ENCODE measurements at regions not wholly inside any gene's neighbourhood (a gene's known extent, or its start where the extent isn't known, plus 50 kb on each side); places are given as distances from the start of the nearest gene placed in this dataset.

GRCh38 chr2:12110074-12110473 is 363.6 kb downstream of the LPIN1 start:
- Mint-ChIP-seq H3K27ac (no peak overlapping the region), H3K4me1 (ENCODE audit: unreplicated experiment) (peaks cover 13% of the 10 kb centered on the region), H3K36me3 (no peaks in the 10 kb centered on the region), H3K9me3 (no peaks in the 10 kb centered on the region), H3K4me3 (no peak overlapping the region), H3K27me3 (no peaks in the 10 kb centered on the region)
- TF ChIP-seq CTCF (conservative IDR thresholded peaks at IDR 0.05) = no peak
- no peak for DNase-seq (ENCODE audit: extremely low spot score, unreplicated experiment)

GRCh38 chr2:12110481-12110880 is 364.0 kb downstream of the LPIN1 start:
- no peaks in the 10 kb centered on the region for H3K9me3 Mint-ChIP-seq
- no peaks in the 10 kb centered on the region for H3K36me3 Mint-ChIP-seq
- H3K4me3 Mint-ChIP-seq = no peak overlapping the region
- no peak overlapping the region for H3K27ac Mint-ChIP-seq
- H3K4me1 Mint-ChIP-seq (ENCODE audit: unreplicated experiment) = peaks cover 13% of the 10 kb centered on the region
- no peak for DNase-seq (ENCODE audit: extremely low spot score, unreplicated experiment)
- TF ChIP-seq CTCF (conservative IDR thresholded peaks at IDR 0.05) = no peak
- no peaks in the 10 kb centered on the region for H3K27me3 Mint-ChIP-seq

GRCh38 chr2:12113412-12113811 is 367.0 kb downstream of the LPIN1 start:
- DNase-seq (ENCODE audit: extremely low spot score, unreplicated experiment) = no peak
- peaks cover 9% of the 10 kb centered on the region for H3K4me1 Mint-ChIP-seq (ENCODE audit: unreplicated experiment)
- H3K9me3 Mint-ChIP-seq = no peaks in the 10 kb centered on the region
- H3K27ac Mint-ChIP-seq = no peak overlapping the region
- TF ChIP-seq CTCF (conservative IDR thresholded peaks at IDR 0.05) = no peak
- H3K4me3 Mint-ChIP-seq = no peak overlapping the region
- H3K36me3 Mint-ChIP-seq = no peaks in the 10 kb centered on the region
- peaks cover 3% of the 10 kb centered on the region for H3K27me3 Mint-ChIP-seq

GRCh38 chr2:12114816-12115215 is 368.4 kb downstream of the LPIN1 start:
- no peak for DNase-seq (ENCODE audit: extremely low spot score, unreplicated experiment)
- no peaks in the 10 kb centered on the region for H3K36me3 Mint-ChIP-seq

GRCh38 chr2:12116228-12116750 is 369.9 kb downstream of the LPIN1 start:
- Mint-ChIP-seq H3K27me3 (peaks cover 3% of the 10 kb centered on the region), H3K4me1 (ENCODE audit: unreplicated experiment) (no peaks in the 10 kb centered on the region), H3K9me3 (no peaks in the 10 kb centered on the region), H3K27ac (no peak overlapping the region), H3K4me3 (no peak overlapping the region), H3K36me3 (no peaks in the 10 kb centered on the region)
- no peak for TF ChIP-seq CTCF (conservative IDR thresholded peaks at IDR 0.05)
- DNase-seq (ENCODE audit: extremely low spot score, unreplicated experiment) = no peak

More at GRCh38 chr2:12114816-12115215, 368.4 kb downstream of the LPIN1 start:
- H3K9me3 Mint-ChIP-seq = no peaks in the 10 kb centered on the region
- no peak overlapping the region for H3K4me3 Mint-ChIP-seq
- TF ChIP-seq CTCF (conservative IDR thresholded peaks at IDR 0.05) = no peak
- peaks cover 6% of the 10 kb centered on the region for H3K4me1 Mint-ChIP-seq (ENCODE audit: unreplicated experiment)
- H3K27me3 Mint-ChIP-seq = peaks cover 3% of the 10 kb centered on the region
- no peak overlapping the region for H3K27ac Mint-ChIP-seq

- no peak for DNase-seq (ENCODE audit: extremely low spot score, unreplicated experiment)
- TF ChIP-seq CTCF (conservative IDR thresholded peaks at IDR 0.05) = no peak
- Mint-ChIP-seq H3K27me3 (peaks cover 3% of the 10 kb centered on the region), H3K4me3 (no peak overlapping the region), H3K36me3 (no peaks in the 10 kb centered on the region), H3K4me1 (ENCODE audit: unreplicated experiment) (no peaks in the 10 kb centered on the region), H3K9me3 (no peaks in the 10 kb centered on the region), H3K27ac (no peak overlapping the region)
These were observed 373.4 kb downstream of the LPIN1 start for GRCh38 chr2:12119841-12120240.
